HL-60 (cell line): ENCODE measurements at regions not wholly inside any gene's neighbourhood (a gene's known extent, or its start where the extent isn't known, plus 50 kb on each side); places are given as distances from the start of the nearest gene placed in this dataset.

Experiments used
- GABPA ChIP-seq: IDR thresholded peaks from 2 replicates; pipeline ENCODE4 v1.6.1; 2012; ENCODE audit warnings: low read depth
- POLR2AphosphoS5 ChIP-seq: IDR thresholded peaks from 2 replicates; pipeline ENCODE4 v1.6.1; 2012; ENCODE audit warnings: low read depth
- TF ChIP-seq, protein P1 (sequence below): IDR thresholded peaks from one replicate; pipeline ENCODE4 v1.5.1; 2011; ENCODE audit warnings: low read length, control low read depth, inconsistent platforms; ENCODE audit not compliant: insufficient read depth
- TF ChIP-seq, protein P2 (sequence below): IDR thresholded peaks from 2 replicates; pipeline ENCODE4 v1.6.1; 2012; ENCODE audit warnings: low read depth; ENCODE audit not compliant: insufficient replicate concordance

DNA sequence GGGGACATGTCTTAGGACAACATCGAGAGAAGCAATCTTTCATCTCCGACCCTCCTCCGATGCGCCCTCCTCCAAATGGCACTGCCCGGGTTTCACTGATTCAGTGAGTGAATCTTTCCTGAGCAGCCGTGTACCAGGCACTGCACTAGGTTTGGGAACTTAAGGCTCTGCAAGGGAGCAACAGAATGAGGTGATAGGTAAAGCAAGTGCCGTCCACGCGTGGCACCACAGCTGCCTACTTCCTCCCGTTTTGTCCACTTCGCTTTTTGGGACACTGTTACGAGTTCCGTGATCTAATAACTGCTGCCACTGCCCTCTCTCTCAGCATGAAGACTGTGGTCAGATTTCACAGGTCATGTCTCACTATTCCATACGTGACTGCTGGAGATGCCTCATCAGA is 131.0 kb downstream of the TEX29 start:
- TF ChIP-seq, protein P1, sequence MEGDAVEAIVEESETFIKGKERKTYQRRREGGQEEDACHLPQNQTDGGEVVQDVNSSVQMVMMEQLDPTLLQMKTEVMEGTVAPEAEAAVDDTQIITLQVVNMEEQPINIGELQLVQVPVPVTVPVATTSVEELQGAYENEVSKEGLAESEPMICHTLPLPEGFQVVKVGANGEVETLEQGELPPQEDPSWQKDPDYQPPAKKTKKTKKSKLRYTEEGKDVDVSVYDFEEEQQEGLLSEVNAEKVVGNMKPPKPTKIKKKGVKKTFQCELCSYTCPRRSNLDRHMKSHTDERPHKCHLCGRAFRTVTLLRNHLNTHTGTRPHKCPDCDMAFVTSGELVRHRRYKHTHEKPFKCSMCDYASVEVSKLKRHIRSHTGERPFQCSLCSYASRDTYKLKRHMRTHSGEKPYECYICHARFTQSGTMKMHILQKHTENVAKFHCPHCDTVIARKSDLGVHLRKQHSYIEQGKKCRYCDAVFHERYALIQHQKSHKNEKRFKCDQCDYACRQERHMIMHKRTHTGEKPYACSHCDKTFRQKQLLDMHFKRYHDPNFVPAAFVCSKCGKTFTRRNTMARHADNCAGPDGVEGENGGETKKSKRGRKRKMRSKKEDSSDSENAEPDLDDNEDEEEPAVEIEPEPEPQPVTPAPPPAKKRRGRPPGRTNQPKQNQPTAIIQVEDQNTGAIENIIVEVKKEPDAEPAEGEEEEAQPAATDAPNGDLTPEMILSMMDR, result no peak
- TF ChIP-seq GABPA, result no peak
- TF ChIP-seq, protein P2, sequence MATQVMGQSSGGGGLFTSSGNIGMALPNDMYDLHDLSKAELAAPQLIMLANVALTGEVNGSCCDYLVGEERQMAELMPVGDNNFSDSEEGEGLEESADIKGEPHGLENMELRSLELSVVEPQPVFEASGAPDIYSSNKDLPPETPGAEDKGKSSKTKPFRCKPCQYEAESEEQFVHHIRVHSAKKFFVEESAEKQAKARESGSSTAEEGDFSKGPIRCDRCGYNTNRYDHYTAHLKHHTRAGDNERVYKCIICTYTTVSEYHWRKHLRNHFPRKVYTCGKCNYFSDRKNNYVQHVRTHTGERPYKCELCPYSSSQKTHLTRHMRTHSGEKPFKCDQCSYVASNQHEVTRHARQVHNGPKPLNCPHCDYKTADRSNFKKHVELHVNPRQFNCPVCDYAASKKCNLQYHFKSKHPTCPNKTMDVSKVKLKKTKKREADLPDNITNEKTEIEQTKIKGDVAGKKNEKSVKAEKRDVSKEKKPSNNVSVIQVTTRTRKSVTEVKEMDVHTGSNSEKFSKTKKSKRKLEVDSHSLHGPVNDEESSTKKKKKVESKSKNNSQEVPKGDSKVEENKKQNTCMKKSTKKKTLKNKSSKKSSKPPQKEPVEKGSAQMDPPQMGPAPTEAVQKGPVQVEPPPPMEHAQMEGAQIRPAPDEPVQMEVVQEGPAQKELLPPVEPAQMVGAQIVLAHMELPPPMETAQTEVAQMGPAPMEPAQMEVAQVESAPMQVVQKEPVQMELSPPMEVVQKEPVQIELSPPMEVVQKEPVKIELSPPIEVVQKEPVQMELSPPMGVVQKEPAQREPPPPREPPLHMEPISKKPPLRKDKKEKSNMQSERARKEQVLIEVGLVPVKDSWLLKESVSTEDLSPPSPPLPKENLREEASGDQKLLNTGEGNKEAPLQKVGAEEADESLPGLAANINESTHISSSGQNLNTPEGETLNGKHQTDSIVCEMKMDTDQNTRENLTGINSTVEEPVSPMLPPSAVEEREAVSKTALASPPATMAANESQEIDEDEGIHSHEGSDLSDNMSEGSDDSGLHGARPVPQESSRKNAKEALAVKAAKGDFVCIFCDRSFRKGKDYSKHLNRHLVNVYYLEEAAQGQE, result no peak
- TF ChIP-seq POLR2AphosphoS5, result no peak
